GM19467 (cell line): ENCODE measurements at regions not wholly inside any gene's neighbourhood (a gene's known extent, or its start where the extent isn't known, plus 50 kb on each side); places are given as distances from the start of the nearest gene placed in this dataset.

Experiments
- ATAC-seq: cut with Tn5 transposase; IDR thresholded peaks from one replicate; pipeline ENCODE4 v1.9.1; 2021; ENCODE audit warnings: mild to moderate bottlenecking, moderate library complexity; ENCODE audit not compliant: unreplicated experiment

- ATAC-seq: no peak
These were observed 568.1 kb upstream of the MKI67 start for GRCh38 chr10:128694168-128694850.

GRCh38 chr10:128694851-128695725 lies 568.9 kb upstream of the MKI67 start:
- no peak for ATAC-seq

GRCh38 chr10:128695931-128696330 lies 569.7 kb upstream of the MKI67 start:
- ATAC-seq: no peak

GRCh38 chr10:128697437-128697836 lies 571.2 kb upstream of the MKI67 start:
- no peak for ATAC-seq

GRCh38 chr10:128701381-128701780 lies 575.2 kb upstream of the MKI67 start:
- ATAC-seq: no peak

GRCh38 chr10:128701837-128702236 lies 575.6 kb upstream of the MKI67 start:
- ATAC-seq: no peak

- no peak for ATAC-seq
These were observed 578.5 kb upstream of the MKI67 start for GRCh38 chr10:128704716-128705115.

- no peak for ATAC-seq
These were observed 582.0 kb upstream of the MKI67 start for GRCh38 chr10:128708182-128708581.

- no peak for ATAC-seq
These were observed 583.5 kb upstream of the MKI67 start for GRCh38 chr10:128709686-128710085.

GRCh38 chr10:128710098-128710797 lies 584.0 kb upstream of the MKI67 start:
- no peak for ATAC-seq

- ATAC-seq: no peak
These were observed 584.6 kb upstream of the MKI67 start for GRCh38 chr10:128710798-128711183.

- no peak for ATAC-seq
These were observed 585.6 kb upstream of the MKI67 start for GRCh38 chr10:128711806-128712205.

- ATAC-seq: no peak
These were observed 586.6 kb upstream of the MKI67 start for GRCh38 chr10:128712661-128713400.

- ATAC-seq: no peak
These were observed 587.2 kb upstream of the MKI67 start for GRCh38 chr10:128713471-128713870.

GRCh38 chr10:128713874-128714570 lies 587.8 kb upstream of the MKI67 start:
- no peak for ATAC-seq

GRCh38 chr10:128714644-128715415 lies 588.6 kb upstream of the MKI67 start:
- no peak for ATAC-seq

- no peak for ATAC-seq
These were observed 590.0 kb upstream of the MKI67 start for GRCh38 chr10:128716181-128716580.

- no peak for ATAC-seq
These were observed 595.8 kb upstream of the MKI67 start for GRCh38 chr10:128721963-128722445.

GRCh38 chr10:128722947-128723346 lies 596.7 kb upstream of the MKI67 start:
- ATAC-seq: no peak
